ENCODE measurements at regions not wholly inside any gene's neighbourhood (a gene's known extent, or its start where the extent isn't known, plus 50 kb on each side); places are given as distances from the start of the nearest gene placed in this dataset.
"Not testable (repeated sequence)": the region's sequence is repeated elsewhere in the genome, so short reads cannot be mapped to it uniquely, and the experiment has no call there.

DNA sequence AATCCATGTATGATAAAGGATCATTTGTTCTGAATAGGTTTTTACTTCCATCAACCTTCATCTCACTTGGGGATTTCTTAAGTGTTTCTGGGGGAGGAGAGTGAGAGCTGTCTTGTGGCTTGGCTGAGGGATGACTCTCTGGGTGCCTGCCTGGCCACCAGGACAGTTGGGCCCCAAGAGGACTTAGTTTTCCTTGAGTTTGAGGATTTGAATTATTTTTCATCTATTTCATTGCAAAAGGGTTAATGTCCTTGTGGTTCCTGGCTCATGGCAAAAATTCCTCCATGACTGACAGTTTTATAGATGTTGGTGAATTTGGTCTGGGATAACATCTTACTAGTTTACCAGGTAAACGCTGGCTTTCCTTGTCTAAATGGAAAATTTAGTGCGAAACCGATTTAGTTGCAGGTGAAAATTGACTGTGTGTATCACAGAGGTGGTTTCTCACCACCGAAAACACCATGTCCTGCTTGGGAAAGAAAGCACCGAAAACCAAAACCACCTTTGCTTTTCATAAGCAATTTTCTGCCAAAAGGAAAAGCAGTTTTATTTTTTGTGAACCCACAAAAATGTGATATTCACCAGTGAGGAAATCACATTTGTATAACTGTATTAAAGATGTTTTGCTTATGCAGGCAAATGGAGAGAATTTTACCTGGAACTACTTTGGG lies 331.3 kb upstream of the SFRP2 start:
- H3K36me3 ChIP-seq (ENCODE audit: low read length): no peaks in the 10 kb centered on the region
- H3K27me3 ChIP-seq (ENCODE audit: low read length): no peaks in the 10 kb centered on the region
- no peak for TF ChIP-seq EZH2phosphoT487 (conservative IDR thresholded peaks at IDR 0.05; ENCODE audit: low read length)
- TF ChIP-seq CTCF (IDR thresholded peaks at IDR 0.05; ENCODE audit: insufficient read depth, low read length, poor library complexity, severe bottlenecking): no peak
- H4K20me1 ChIP-seq (ENCODE audit: low read depth, low read length): no peaks in the 10 kb centered on the region
- H3K9me2 ChIP-seq (replicated peaks; ENCODE audit: insufficient read depth, low read length): no peaks in the 10 kb centered on the region
- no peak overlapping the region for H3K4me2 ChIP-seq (ENCODE audit: low read depth, low read length, poor library complexity, severe bottlenecking)
- H3K9ac ChIP-seq (ENCODE audit: low read length): no peak overlapping the region
- H3F3A ChIP-seq (ENCODE audit: insufficient read depth): no peaks in the 10 kb centered on the region
- no peak overlapping the region for H3K4me3 ChIP-seq (ENCODE audit: insufficient read depth, low read length, poor library complexity, severe bottlenecking)
- H3K9me3 ChIP-seq (ENCODE audit: insufficient read depth, low read length): no peaks in the 10 kb centered on the region
- H3K79me2 ChIP-seq (ENCODE audit: insufficient read depth, low read length): no peaks in the 10 kb centered on the region
- no peak overlapping the region for H3K27ac ChIP-seq (ENCODE audit: low read depth, low read length)
- no peak overlapping the region for H2AFZ ChIP-seq (ENCODE audit: low read depth, low read length, severe bottlenecking)

GRCh38 chr4:154119317-154119716 lies 330.4 kb upstream of the SFRP2 start:
- Histone ChIP-seq H3K4me3 (ENCODE audit: insufficient read depth, low read length, poor library complexity, severe bottlenecking) (no peak overlapping the region), H3K9me2 (replicated peaks; ENCODE audit: insufficient read depth, low read length) (no peaks in the 10 kb centered on the region), H3K9ac (ENCODE audit: low read length) (no peak overlapping the region), H3K4me2 (ENCODE audit: low read depth, low read length, poor library complexity, severe bottlenecking) (no peak overlapping the region), H3K36me3 (ENCODE audit: low read length) (no peaks in the 10 kb centered on the region), H3K27me3 (ENCODE audit: low read length) (no peaks in the 10 kb centered on the region), H2AFZ (ENCODE audit: low read depth, low read length, severe bottlenecking) (no peak overlapping the region), H3K9me3 (ENCODE audit: insufficient read depth, low read length) (no peaks in the 10 kb centered on the region), H3K79me2 (ENCODE audit: insufficient read depth, low read length) (no peaks in the 10 kb centered on the region), H4K20me1 (ENCODE audit: low read depth, low read length) (no peaks in the 10 kb centered on the region), H3K27ac (ENCODE audit: low read depth, low read length) (no peak overlapping the region), H3F3A (ENCODE audit: insufficient read depth) (no peaks in the 10 kb centered on the region)
- TF ChIP-seq CTCF (IDR thresholded peaks at IDR 0.05; ENCODE audit: insufficient read depth, low read length, poor library complexity, severe bottlenecking) (no peak), EZH2phosphoT487 (conservative IDR thresholded peaks at IDR 0.05; ENCODE audit: low read length) (no peak)

GRCh38 chr4:154117726-154118125 lies 328.8 kb upstream of the SFRP2 start:
- not testable (repeated sequence) for H3K9ac ChIP-seq (ENCODE audit: low read length); H3K79me2 ChIP-seq (ENCODE audit: insufficient read depth, low read length); H2AFZ ChIP-seq (ENCODE audit: low read depth, low read length, severe bottlenecking); H4K20me1 ChIP-seq (ENCODE audit: low read depth, low read length); H3F3A ChIP-seq (ENCODE audit: insufficient read depth); H3K4me2 ChIP-seq (ENCODE audit: low read depth, low read length, poor library complexity, severe bottlenecking); H3K36me3 ChIP-seq (ENCODE audit: low read length); H3K9me3 ChIP-seq (ENCODE audit: insufficient read depth, low read length); H3K9me2 ChIP-seq (replicated peaks; ENCODE audit: insufficient read depth, low read length); H3K27me3 ChIP-seq (ENCODE audit: low read length); H3K4me3 ChIP-seq (ENCODE audit: insufficient read depth, low read length, poor library complexity, severe bottlenecking); H3K27ac ChIP-seq (ENCODE audit: low read depth, low read length)

GRCh38 chr4:154107337-154107736 lies 318.5 kb upstream of the SFRP2 start:
- TF ChIP-seq EZH2phosphoT487 (conservative IDR thresholded peaks at IDR 0.05; ENCODE audit: low read length) (no peak), CTCF (IDR thresholded peaks at IDR 0.05; ENCODE audit: insufficient read depth, low read length, poor library complexity, severe bottlenecking) (no peak)

More at GRCh38 chr4:154107337-154107736, 318.5 kb upstream of the SFRP2 start:
- Histone ChIP-seq H3F3A (ENCODE audit: insufficient read depth) (no peaks in the 10 kb centered on the region), H2AFZ (ENCODE audit: low read depth, low read length, severe bottlenecking) (no peak overlapping the region), H3K9ac (ENCODE audit: low read length) (no peak overlapping the region), H3K27ac (ENCODE audit: low read depth, low read length) (no peak overlapping the region), H4K20me1 (ENCODE audit: low read depth, low read length) (no peaks in the 10 kb centered on the region), H3K9me2 (replicated peaks; ENCODE audit: insufficient read depth, low read length) (no peaks in the 10 kb centered on the region; the same call in 1 of the 2 replicates), H3K27me3 (ENCODE audit: low read length) (no peaks in the 10 kb centered on the region), H3K4me3 (ENCODE audit: insufficient read depth, low read length, poor library complexity, severe bottlenecking) (no peak overlapping the region), H3K4me2 (ENCODE audit: low read depth, low read length, poor library complexity, severe bottlenecking) (no peak overlapping the region), H3K36me3 (ENCODE audit: low read length) (no peaks in the 10 kb centered on the region), H3K9me3 (ENCODE audit: insufficient read depth, low read length) (no peaks in the 10 kb centered on the region), H3K79me2 (ENCODE audit: insufficient read depth, low read length) (no peaks in the 10 kb centered on the region)
